PFSK-1 (cell line): ENCODE measurements at regions not wholly inside any gene's neighbourhood (a gene's known extent, or its start where the extent isn't known, plus 50 kb on each side); places are given as distances from the start of the nearest gene placed in this dataset.

ENCODE experiments used
- FOXP2 ChIP-seq: optimal IDR thresholded peaks from 2 replicates; pipeline ENCODE3; 2011; ENCODE audit warnings: borderline replicate concordance, control low read depth, inconsistent platforms; ENCODE audit not compliant: insufficient read depth; ENCODE audit errors: extremely low read length, extremely low read depth
- POLR2AphosphoS5 ChIP-seq: IDR thresholded peaks from 2 replicates; pipeline ENCODE4 v1.6.1; 2012; ENCODE audit warnings: low read depth, mild to moderate bottlenecking, control low read depth, low read length, moderate library complexity
- SIN3A ChIP-seq: IDR thresholded peaks from 2 replicates; pipeline ENCODE4 v1.6.1; 2012; ENCODE audit warnings: mild to moderate bottlenecking, low read length, moderate library complexity, borderline replicate concordance; ENCODE audit not compliant: insufficient read depth
- TAF1 ChIP-seq: IDR thresholded peaks from 2 replicates; pipeline ENCODE4 v1.6.1; 2012; ENCODE audit warnings: low read length, control low read depth, borderline replicate concordance; ENCODE audit not compliant: insufficient read depth
- TF ChIP-seq, protein P1 (sequence below), 2 experiments: IDR thresholded peaks; 2 replicates each; pipeline versions ENCODE4 v1.6.1 to v1.8.0; 2011 to 2012; ENCODE audit warnings: low read depth in 2 of 2, low read length in 2 of 2, control low read depth in 1 of 2, inconsistent platforms in 1 of 2, mild to moderate bottlenecking in 1 of 2, moderate library complexity in 1 of 2; ENCODE audit not compliant: insufficient read depth in 1 of 2

- TF ChIP-seq SIN3A (no peak), TAF1 (no peak), POLR2AphosphoS5 (no peak), FOXP2 (no peak)
- TF ChIP-seq, protein P1, sequence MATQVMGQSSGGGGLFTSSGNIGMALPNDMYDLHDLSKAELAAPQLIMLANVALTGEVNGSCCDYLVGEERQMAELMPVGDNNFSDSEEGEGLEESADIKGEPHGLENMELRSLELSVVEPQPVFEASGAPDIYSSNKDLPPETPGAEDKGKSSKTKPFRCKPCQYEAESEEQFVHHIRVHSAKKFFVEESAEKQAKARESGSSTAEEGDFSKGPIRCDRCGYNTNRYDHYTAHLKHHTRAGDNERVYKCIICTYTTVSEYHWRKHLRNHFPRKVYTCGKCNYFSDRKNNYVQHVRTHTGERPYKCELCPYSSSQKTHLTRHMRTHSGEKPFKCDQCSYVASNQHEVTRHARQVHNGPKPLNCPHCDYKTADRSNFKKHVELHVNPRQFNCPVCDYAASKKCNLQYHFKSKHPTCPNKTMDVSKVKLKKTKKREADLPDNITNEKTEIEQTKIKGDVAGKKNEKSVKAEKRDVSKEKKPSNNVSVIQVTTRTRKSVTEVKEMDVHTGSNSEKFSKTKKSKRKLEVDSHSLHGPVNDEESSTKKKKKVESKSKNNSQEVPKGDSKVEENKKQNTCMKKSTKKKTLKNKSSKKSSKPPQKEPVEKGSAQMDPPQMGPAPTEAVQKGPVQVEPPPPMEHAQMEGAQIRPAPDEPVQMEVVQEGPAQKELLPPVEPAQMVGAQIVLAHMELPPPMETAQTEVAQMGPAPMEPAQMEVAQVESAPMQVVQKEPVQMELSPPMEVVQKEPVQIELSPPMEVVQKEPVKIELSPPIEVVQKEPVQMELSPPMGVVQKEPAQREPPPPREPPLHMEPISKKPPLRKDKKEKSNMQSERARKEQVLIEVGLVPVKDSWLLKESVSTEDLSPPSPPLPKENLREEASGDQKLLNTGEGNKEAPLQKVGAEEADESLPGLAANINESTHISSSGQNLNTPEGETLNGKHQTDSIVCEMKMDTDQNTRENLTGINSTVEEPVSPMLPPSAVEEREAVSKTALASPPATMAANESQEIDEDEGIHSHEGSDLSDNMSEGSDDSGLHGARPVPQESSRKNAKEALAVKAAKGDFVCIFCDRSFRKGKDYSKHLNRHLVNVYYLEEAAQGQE (IDR thresholded peaks at IDR 0.05; ENCODE audit: insufficient read depth in 1 of 2, low read depth in 2 of 2, low read length in 2 of 2), result no peak
Measured at GRCh38 chr10:44575601-44576380, 190.9 kb upstream of the CXCL12 start.

DNA sequence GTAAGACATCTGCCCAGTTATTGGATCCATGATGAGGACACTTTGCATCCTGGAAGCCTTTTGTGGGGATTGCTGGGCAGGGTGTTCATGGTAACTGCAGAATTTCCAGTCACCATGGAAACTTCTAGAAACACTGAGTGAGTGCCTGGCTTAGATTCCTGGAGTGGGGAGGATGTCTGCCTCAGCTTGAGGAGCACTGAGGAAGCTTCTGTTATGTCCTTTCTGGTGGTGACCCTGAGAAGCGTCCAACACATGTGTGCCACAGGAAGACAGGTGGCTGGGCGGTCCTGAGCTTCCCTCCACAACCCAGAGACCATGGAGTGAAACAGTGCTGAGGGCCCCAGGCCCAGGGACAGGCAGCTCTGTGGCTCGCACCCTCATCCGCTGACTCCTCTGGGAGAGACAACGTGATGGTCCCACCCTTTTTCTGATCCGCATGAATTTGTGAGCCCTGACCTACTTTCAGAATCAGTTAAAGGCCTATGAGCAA is 191.8 kb upstream of the CXCL12 start:
- TF ChIP-seq, protein P1 (IDR thresholded peaks at IDR 0.05; ENCODE audit: insufficient read depth in 1 of 2, low read depth in 2 of 2, low read length in 2 of 2), result no peak
- TF ChIP-seq POLR2AphosphoS5, result no peak
- TF ChIP-seq FOXP2, result no peak
- no peak for TF ChIP-seq SIN3A
- no peak for TF ChIP-seq TAF1

DNA sequence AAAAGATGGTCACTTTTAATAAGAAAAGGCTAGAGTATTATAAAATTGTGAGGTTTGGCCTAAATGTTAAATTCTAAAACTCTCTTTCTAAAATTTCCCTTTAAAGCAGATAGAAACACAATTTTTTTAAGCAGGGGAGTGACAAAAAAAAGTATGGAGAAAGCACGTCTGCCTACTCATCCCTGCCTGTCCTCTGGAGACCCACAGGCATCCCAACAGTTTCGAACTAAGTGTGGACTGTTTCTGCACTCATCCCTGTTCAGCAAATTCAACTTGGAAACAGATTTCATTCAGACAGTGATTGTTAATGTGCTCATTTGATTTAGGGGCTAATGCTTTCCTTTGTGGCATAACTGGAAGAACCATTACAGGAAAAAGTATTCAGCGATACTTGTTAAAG is 192.6 kb upstream of the CXCL12 start:
- no peak for TF ChIP-seq SIN3A
- TF ChIP-seq, protein P1 (IDR thresholded peaks at IDR 0.05; ENCODE audit: insufficient read depth in 1 of 2, low read depth in 2 of 2, low read length in 2 of 2), result no peak
- no peak for TF ChIP-seq FOXP2
- no peak for TF ChIP-seq POLR2AphosphoS5
- no peak for TF ChIP-seq TAF1

DNA sequence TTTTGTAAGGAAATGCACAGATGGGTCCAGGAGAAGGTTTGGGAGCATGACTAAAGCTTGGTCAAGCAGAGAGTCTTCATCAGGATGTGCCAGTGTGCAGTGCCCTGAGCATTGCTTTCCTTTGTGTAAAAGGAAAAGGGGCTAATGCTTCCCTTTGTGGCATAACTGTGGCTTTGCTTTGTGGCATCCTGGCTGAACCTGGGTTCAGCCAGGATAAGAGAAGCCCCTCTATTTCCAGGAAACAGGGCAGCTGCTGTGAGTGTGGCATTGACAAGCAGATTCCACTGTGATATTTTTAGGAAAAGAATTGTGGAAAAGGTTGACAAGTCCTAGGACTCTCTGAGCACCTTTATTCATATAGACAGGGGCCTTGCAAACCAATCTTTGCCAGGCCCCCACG is 193.4 kb upstream of the CXCL12 start:
- TF ChIP-seq TAF1, result no peak
- TF ChIP-seq, protein P1 (IDR thresholded peaks at IDR 0.05; ENCODE audit: insufficient read depth in 1 of 2, low read depth in 2 of 2, low read length in 2 of 2), result no peak
